ENCODE measurements at regions not wholly inside any gene's neighbourhood (a gene's known extent, or its start where the extent isn't known, plus 50 kb on each side); places are given as distances from the start of the nearest gene placed in this dataset.

- no peak for TF ChIP-seq CTCF (IDR thresholded peaks at IDR 0.05; ENCODE audit: low read length)
- TF ChIP-seq EZH2 (IDR thresholded peaks at IDR 0.05; ENCODE audit: borderline replicate concordance, low read length): no peak
Measured at GRCh38 chr12:94815450-94815849, 165.1 kb upstream of the TMCC3 start.
